GM18517 (cell line): ENCODE measurements at regions not wholly inside any gene's neighbourhood (a gene's known extent, or its start where the extent isn't known, plus 50 kb on each side); places are given as distances from the start of the nearest gene placed in this dataset.

Experiments used
- ATAC-seq: cut with Tn5 transposase; IDR thresholded peaks from one replicate; pipeline ENCODE4 v1.9.1; 2021; ENCODE audit warnings: mild to moderate bottlenecking, moderate library complexity; ENCODE audit not compliant: unreplicated experiment

DNA sequence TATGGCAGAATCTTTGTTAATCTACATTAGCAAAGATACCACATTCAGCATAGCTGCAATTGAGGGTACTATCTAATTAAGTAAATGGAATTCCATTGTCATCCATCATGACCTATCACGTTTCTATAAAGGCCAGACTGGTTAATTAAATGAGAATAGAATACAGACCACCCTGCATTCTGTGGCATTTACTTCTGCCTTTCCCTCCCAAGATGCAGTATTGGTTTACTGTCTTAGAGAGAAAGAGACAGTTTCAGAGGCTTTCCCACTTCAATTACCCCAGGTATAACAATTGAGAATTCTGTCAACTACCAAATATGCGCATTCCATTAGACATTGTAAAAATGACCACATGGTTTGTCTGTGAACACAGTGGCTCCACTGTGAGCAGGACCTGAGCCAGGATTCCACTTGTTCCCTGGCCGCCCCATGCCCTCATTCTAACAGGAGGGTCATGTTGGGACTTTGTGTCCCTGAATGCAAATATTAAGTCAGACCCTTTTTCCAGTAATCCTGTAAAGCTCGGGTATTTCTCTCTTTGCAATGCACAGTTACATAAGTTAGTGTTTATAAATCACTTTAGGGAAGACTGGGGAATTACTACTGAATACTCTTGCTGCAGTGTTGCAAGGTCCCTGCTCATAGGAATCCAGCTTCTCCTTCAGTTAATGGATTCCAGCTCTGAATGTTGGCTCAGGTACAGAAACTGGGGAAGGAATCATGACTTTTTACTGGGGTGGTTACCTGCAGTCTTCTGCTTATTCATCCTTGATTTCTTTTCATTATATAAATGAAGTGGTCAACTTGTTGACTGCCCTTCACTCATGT is 261.0 kb downstream of the PDGFC start:
- no peak for ATAC-seq

DNA sequence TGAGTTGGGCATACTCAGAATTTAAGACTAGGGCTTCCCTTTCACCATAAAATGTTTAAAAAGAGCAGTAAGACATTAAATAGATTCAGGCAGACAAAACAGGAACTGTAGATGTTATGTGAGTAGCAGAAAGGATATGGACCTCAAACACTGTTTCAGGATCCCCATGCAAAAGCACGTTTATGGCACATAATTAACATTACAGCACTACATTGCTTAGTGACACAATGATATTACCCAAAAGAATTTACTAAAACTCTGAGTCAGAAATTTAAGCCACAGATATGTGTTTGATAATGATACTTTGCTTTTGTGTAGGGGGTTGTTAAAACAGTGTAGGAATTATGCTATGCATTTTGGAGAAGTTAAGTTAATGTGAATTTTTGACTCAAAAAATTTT is 266.3 kb downstream of the PDGFC start:
- ATAC-seq: no peak

DNA sequence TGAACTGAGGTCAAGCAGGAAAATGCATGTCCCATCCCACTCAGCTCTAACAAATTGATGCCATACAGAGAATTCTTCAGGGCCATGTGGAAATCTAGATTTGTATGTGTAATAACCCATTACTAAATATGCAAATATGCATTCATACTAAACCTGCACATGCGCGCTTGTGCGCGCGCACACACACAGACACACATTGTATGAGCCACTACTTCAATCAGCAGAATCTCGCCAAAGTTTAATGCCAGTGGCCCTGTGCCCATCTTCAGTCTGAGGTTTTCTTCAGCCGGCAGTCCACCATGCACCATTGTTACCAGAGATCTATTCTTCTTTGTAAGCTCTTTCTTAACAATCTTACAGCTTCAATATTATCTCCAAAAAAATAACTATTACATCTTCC is 276.4 kb downstream of the PDGFC start:
- no peak for ATAC-seq

DNA sequence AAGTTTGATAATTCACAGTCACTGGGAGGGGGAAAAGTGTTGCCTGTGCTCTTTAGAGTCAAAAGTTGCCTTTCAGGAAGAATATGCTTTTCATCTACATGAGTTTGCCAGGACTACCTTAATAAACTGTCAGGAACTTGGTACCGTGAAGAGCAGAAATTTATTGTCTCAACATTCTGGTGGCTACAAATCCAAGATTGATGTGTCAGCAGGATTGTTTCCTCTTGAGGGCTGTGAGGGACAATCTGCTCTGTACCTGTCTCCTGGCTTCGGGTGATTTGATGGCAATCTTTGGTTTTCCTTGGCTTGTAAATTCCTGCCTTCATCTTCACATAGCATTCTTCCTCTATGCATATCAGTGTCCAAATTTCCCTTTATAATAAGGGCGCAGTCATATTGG is 277.2 kb downstream of the PDGFC start:
- no peak for ATAC-seq

DNA sequence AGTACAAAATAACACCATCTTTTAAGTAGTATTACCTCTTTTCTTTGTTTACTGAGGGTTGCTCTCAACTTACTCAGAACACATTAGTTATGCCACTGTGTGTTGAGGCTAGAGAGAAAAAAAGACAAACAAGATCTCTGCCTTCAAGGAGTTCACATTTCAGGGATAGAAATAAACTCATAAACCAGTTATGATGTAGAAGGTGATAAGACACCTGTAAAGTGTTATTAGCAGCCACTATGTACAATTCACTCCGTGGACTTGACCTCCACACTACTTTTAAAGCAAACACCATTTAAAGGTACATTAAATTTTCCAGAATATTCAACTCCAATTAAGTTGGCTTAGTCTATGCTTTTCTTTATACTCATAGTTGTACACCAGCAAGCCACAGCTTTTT is 278.0 kb downstream of the PDGFC start:
- ATAC-seq: no peak

DNA sequence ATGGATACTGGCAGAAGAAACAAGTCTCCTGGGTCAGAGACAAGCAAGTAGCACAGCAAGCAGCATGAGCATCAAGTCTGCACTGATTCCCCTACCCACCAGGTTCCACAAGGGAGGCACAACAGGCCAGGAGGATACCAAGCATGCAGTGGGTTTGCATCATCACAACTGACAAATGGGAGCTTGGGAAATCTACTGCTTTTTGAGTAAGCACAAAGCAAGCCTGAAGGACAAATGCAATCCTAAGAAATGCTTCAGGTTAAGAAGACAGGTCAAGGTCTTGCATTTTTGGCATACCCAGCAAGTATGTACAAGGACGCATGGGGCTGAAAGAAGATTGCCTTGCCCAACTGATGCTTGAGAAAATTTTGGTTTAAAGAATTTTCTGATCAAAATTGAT is 279.6 kb downstream of the PDGFC start:
- no peak for ATAC-seq

DNA sequence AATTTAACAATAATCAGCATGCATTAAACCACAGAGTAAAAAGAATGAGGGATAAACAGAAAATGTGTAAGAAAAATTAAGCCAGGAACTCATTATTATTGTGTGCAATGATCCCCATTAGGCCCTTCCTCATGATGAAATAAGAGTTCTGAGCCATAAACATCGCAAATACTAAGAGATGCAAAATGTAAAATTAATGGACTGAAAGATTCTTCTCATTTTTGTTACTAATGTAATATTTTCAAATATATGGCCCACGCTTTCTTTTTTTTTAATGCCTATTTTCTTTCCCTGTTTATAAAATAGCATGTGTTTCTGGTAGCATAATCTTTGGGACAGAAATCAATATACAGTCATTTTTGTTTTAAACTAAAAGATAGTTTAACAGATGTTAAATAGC is 281.0 kb downstream of the PDGFC start:
- ATAC-seq: no peak

DNA sequence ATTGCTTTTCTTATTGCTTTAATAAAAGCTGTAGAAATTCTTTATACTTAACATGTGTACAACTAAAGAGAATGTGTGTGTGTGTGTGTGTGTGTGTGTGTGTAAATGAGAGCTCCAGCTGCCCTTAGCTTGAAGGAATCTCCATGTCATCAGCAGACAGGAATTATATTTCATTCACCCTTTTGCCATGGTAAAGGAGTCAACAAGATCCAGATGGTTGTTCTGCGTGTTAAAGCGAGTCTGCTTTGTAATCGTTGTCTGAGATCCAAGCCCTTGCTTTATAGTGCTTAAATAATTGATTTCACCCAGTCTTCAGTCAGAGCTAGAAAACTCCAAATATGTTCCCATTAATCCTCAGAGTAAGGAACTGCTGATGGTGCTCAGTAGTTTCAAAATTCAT is 285.5 kb downstream of the PDGFC start:
- ATAC-seq: no peak

DNA sequence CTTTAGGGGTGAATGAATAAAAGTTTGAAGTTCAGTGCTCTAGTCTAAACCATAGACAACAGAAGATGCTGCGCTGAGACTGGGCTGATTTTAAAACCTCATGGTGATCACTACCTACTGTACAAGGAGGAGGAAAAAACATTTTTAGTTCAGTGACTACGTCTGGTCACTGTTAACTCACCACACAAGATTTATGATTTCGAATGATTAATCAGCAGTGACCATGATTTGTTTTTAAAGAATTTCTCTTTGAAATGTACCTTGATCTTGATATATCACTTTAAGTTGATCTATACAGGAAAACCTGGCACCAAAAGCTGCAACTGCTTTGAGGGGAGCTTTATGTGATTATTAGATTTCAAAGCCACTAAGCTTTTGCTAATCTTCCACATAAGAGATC is 286.3 kb downstream of the PDGFC start:
- ATAC-seq: no peak

DNA sequence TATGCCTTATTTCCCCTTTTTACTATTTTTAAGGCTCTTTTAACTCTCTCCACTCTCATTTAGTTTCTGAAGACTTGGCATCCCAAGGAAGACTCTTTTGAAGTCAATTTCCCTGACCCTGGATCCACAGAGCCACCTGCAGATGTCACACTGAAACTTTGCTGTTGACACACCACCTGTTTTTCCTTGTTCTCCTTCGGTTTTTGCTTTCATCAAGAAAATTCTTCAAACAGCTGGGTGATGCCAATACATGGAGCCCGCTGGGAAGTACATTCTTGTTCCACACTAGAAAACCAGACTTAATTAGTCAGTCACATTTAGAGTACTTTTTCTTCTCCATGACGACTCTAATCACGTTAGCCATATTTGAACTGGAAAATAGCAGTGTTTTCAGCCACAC is 293.9 kb downstream of the PDGFC start:
- no peak for ATAC-seq

DNA sequence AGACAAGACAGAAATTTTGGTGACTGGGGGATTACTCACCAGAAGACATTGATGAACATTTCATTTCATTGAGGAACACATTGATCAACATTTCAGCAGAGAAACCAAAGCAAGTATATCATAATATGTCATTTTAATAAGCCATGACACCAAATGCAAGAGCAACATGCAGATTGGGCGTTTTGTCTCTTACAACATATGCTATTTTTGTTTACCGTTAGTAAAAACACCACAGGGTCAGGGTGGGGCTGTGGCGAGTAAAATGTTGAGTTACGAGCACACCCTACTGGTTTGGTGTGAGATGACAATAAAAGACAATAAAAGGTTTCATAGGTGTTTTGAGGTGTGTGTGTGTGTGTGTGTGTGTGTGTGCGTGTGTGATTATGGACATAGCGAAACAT is 294.5 kb downstream of the PDGFC start:
- no peak for ATAC-seq

DNA sequence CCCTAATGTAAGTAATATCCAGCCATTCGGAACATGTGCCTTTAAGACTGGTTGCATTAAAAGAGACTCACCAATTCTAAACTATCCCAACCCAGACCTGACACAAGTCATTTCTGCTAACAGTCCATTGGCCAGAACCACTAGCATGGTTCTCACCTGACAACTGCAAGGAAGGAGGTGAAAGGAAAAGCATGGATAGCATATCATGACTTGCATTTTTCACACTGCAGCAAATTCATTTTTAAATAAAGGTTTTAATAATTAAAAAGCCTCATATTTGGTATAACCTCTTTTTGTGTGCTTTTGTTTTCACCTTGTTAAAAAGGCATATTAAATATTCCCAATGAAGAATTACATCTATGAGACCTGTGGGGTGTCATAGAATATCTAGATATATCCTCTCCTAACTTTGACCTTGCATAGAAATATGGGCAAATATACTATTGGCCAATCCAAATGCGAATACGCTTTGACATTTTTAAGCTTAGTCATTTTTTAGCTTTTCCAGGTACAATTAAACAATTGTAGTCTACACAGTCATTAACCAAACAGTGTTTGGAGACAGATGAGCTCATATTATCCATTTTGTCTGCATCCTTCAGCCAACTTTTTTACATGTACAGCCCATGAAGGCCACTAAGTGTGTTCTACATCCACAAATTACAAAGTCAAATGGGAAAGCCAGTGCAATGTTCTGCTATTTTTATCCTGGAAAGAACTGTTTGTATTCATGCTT is 295.3 kb downstream of the PDGFC start:
- no peak for ATAC-seq

DNA sequence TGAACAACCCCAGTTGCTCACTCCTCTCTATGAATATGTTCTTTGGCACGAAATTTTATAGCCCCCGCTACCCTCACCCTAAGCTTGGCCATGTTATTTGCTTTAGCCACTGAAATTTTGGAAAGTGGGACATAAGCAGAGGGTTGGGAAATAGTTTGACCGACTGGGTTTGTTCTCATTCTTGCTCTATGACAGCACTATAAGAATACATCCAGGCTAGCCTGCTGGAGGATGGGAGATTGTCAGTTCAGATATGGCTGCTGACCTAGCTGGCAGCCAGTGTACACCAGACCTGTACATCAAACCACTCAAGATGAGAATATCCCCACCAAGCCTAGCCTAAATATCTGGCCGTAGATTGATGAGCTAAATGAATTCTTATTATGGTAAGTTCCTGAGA is 298.1 kb downstream of the PDGFC start:
- ATAC-seq: no peak

DNA sequence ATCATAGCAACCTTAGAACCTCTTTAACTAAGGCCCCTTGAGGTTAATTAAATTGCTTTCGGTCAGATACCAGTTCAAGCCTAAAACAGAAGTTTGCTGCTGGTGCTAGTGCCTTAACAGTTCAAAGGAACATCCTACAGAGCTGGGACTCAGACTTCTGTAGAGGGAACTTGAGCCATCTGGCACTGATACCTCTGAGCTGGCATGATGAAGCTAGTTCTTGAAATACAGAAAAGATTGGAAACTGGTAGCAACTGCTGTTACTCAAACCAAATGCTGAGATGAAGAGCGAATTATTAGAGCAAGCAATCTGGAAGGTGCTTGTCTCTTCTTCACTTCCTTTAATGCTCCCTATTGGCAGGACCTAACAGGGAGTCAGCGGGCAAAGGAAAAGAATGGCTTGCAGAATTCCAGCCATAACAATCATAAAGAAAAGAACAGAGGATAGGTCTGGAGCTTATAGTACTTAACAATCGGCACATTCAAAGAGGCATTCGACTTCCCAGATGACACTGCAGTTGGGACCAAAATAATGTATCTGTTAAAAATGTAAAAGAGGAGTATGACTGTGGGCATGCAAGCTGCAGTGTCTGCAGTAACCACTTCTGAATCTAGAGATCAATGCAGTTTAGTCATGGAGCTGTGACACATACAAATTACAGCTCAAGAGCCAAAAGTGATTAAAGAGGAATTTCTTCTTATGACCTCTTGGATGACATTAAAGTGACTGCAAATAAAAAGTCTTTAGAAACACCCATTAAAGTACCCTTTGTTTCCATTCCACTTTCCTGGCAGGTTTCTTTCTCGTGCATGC is 298.9 kb downstream of the PDGFC start:
- ATAC-seq: no peak

DNA sequence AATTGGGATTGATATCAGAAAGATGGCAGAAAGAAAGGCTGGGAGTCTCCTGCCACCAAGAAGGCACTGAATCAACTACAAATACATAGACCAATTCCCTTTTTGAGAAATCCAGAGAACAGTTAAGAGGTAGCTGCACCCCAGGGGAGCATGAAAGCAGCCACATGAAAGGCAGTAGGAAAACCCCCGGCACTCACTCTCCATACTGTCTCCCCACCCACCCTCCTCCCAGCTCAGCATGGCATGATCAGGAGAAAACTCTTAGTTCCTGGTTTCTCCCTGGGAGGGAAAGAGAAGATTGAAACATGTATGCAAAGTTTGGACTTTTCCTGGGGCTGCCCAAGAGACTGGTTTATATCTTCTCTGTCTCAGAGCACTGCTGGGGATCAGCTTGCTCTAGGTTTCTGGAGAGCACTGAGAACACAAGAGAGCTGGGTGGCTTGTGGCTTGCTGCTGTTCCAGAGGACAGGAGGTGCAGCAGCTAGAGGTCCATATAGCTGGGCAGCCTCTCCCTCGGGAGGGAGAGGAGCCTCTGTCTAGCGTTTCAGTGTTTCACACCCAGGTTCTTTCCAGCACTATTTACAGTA is 305.7 kb downstream of the PDGFC start:
- ATAC-seq: no peak

DNA sequence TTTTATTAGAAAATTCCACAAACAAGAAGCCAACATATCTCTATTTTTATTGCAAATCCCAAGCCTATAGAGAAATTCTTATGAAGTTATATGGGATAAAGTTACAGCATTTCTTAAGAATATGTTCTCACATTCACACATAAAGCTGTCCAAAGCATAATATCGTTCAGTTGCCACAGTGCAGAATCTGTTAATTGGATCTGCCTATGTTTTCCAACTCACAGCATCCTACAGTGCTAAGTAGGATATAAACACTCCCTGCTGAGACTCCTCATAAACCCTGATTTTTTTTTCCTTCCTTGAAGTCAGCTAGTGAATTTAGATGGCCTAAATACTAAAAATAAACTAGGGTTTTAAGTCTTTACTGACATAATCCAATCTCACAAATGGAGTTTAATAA is 307.9 kb downstream of the PDGFC start:
- ATAC-seq: no peak

DNA sequence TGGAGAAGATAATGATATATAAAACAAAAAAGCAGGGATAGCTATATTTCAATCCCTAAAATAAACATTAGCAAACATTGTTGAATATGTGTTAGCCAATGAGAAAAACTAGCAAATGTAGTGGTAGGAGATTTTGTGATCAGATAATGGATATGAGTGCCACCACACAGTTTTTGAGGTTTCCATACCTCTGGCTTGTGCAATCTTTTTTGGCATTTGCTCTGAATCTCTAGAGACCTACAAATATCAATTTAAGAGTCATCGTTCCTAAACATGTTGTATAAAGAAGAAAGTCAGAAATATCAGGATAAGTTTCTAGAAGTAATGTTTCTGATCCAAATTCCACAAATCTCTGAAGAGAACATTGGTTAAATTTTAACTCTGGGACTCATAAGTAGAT is 308.7 kb downstream of the PDGFC start:
- no peak for ATAC-seq

DNA sequence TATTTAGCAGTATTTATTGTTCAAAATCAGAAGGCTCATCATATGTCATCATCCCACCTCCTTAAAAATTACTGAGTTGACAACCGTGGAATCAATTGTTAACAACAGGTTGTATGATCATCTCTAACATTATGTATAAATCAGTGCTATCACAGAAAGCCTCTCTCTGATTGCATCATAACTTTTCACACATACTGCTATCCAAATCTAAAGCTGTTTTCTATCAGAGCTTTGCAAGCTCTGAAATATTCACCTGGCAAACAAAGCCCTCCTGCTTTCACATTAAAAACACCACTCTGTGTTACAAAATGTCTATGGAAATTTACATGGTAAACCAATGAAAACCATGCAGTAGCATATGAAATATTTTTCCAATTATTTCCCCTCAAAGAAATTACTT is 310.0 kb downstream of the PDGFC start:
- ATAC-seq: no peak

DNA sequence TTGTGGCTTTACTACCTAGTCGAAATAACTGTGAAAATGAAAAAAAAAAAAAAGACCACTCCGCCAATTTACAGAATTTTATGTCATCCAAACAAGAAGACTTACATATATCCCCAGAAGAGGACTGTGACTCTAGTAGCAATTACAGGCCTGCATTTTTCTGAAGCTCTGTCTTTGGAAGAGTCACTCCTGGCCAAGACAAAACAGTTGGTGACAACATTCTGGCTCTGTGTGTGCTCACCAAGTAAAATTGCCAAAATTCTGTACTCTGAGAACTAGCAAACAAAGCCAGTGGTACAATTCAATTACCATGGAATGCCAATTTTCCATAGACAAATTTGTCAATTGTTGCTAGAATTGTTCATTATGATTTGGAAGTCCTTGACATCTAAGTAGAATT is 311.1 kb downstream of the PDGFC start:
- ATAC-seq: no peak

DNA sequence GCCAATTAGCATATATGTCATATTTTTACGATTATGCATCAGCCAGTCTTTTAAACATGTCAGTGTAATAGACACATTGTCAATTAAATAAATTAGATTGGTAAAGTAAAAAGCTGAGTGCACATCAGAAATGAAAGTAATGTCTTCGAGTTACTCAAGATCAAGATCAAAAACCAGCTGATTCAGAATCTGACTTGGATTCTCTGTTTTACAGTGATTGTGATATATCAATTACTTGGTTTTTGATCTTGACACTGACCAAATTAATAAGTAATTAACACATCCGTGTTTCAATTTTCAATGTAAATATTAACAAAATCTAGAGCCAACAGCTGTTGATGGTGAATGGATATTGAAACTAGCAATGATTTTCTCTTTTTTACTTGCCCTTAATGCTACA is 311.6 kb downstream of the PDGFC start:
- no peak for ATAC-seq

DNA sequence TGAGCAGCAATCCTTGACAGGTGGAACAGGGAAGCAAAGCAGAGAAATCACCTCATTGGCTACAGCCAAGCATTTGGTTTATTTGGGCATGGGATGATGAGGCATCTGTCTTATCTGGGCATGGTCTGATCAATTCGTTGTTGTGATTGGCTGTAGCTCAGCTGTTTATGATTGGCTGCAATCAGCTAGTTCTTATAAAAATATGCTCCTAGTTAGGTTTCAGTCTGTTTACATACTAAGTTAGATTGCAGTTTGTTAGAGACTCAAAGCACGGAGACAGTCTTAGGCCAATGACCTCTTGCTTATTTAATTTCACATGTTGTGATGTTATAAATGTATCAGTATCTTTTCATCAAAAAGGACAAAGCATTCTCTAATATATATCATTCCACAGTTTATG is 312.0 kb downstream of the PDGFC start:
- no peak for ATAC-seq
